ENCODE measurements at regions not wholly inside any gene's neighbourhood (a gene's known extent, or its start where the extent isn't known, plus 50 kb on each side); places are given as distances from the start of the nearest gene placed in this dataset.
"Not testable (repeated sequence)": the region's sequence is repeated elsewhere in the genome, so short reads cannot be mapped to it uniquely, and the experiment has no call there.

- H3K36me3 Mint-ChIP-seq (ENCODE audit: insufficient read depth in 2 of 2); H3K4me3 Mint-ChIP-seq; DNase-seq; ATAC-seq (replicated peaks in 1 of 2); H3K4me1 Mint-ChIP-seq (ENCODE audit: low read depth); H3K27ac Mint-ChIP-seq: not testable (repeated sequence)
- H3K27me3 Mint-ChIP-seq (ENCODE audit: low read depth) = peaks cover 10% of the 10 kb centered on the region
- H3K9me3 Mint-ChIP-seq = peaks cover 8 to 11% of the 10 kb centered on the region in 2 donors
These were observed 191.3 kb downstream of the S1PR1 start for GRCh38 chr1:101428083-101428482.

- DNase-seq (no peak), ATAC-seq (replicated peaks in 1 of 2) (no peak)
- Mint-ChIP-seq H3K27ac (no peak overlapping the region), H3K36me3 (ENCODE audit: insufficient read depth in 2 of 2) (peaks cover 1 to 5% of the 10 kb centered on the region in 2 donors), H3K4me3 (no peak overlapping the region), H3K4me1 (ENCODE audit: low read depth) (no peaks in the 10 kb centered on the region), H3K9me3 (peaks cover 6 to 8% of the 10 kb centered on the region in 2 donors), H3K27me3 (ENCODE audit: low read depth) (peaks cover 15% of the 10 kb centered on the region)
These were observed 191.7 kb downstream of the S1PR1 start for GRCh38 chr1:101428562-101428961.

GRCh38 chr1:101431956-101432510, 195.2 kb downstream of the S1PR1 start:
- peaks cover 5% of the 10 kb centered on the region in 2 donors for H3K9me3 Mint-ChIP-seq
- peaks cover 9% of the 10 kb centered on the region for H3K27me3 Mint-ChIP-seq (ENCODE audit: low read depth)
- no peak overlapping the region for H3K4me3 Mint-ChIP-seq
- H3K36me3 Mint-ChIP-seq (ENCODE audit: insufficient read depth in 2 of 2) = peaks cover 0 to 5% of the 10 kb centered on the region in 2 donors
- H3K4me1 Mint-ChIP-seq (ENCODE audit: low read depth) = no peaks in the 10 kb centered on the region
- H3K27ac Mint-ChIP-seq = no peak overlapping the region
- no peak for ATAC-seq (replicated peaks in 1 of 2)
- no peak for DNase-seq

GRCh38 chr1:101435831-101436511, 199.2 kb downstream of the S1PR1 start:
- peaks cover 21% of the 10 kb centered on the region for H3K27me3 Mint-ChIP-seq (ENCODE audit: low read depth)
- no peaks in the 10 kb centered on the region for H3K36me3 Mint-ChIP-seq (ENCODE audit: insufficient read depth in 2 of 2)
- no peaks in the 10 kb centered on the region for H3K9me3 Mint-ChIP-seq
- DNase-seq (no peak), ATAC-seq (replicated peaks in 1 of 2) (no peak)
- H3K27ac Mint-ChIP-seq = no peak overlapping the region
- H3K4me1 Mint-ChIP-seq (ENCODE audit: low read depth) = no peaks in the 10 kb centered on the region
- no peak overlapping the region for H3K4me3 Mint-ChIP-seq

GRCh38 chr1:101437800-101438199, 201.0 kb downstream of the S1PR1 start:
- no peaks in the 10 kb centered on the region for H3K9me3 Mint-ChIP-seq
- H3K36me3 Mint-ChIP-seq (ENCODE audit: insufficient read depth in 2 of 2) = no peaks in the 10 kb centered on the region
- H3K27me3 Mint-ChIP-seq (ENCODE audit: low read depth) = peaks cover 21% of the 10 kb centered on the region
- H3K4me1 Mint-ChIP-seq (ENCODE audit: low read depth) = no peaks in the 10 kb centered on the region
- H3K4me3 Mint-ChIP-seq = no peak overlapping the region
- DNase-seq (no peak), ATAC-seq (replicated peaks in 1 of 2) (no peak)
- H3K27ac Mint-ChIP-seq = no peak overlapping the region

- no peak for ATAC-seq (replicated peaks in 1 of 2)
- Mint-ChIP-seq H3K27me3 (ENCODE audit: low read depth) (peaks cover 18% of the 10 kb centered on the region), H3K9me3 (no peaks in the 10 kb centered on the region), H3K4me3 (no peak overlapping the region), H3K27ac (no peak overlapping the region), H3K36me3 (ENCODE audit: insufficient read depth in 2 of 2) (no peaks in the 10 kb centered on the region), H3K4me1 (ENCODE audit: low read depth) (no peaks in the 10 kb centered on the region)
- DNase-seq = no peak
These were observed 201.5 kb downstream of the S1PR1 start for GRCh38 chr1:101438359-101438758.

GRCh38 chr1:101440485-101440884, 203.7 kb downstream of the S1PR1 start:
- DNase-seq (no peak), ATAC-seq (replicated peaks in 1 of 2) (no peak)
- Mint-ChIP-seq H3K4me3 (no peak overlapping the region), H3K9me3 (no peaks in the 10 kb centered on the region), H3K4me1 (ENCODE audit: low read depth) (no peaks in the 10 kb centered on the region), H3K27ac (no peak overlapping the region), H3K36me3 (ENCODE audit: insufficient read depth in 2 of 2) (no peaks in the 10 kb centered on the region), H3K27me3 (ENCODE audit: low read depth) (peaks cover 13% of the 10 kb centered on the region)

GRCh38 chr1:101444381-101444780, 207.6 kb downstream of the S1PR1 start:
- Mint-ChIP-seq H3K4me1 (ENCODE audit: low read depth) (peaks cover 6% of the 10 kb centered on the region), H3K27ac (no peak overlapping the region), H3K36me3 (ENCODE audit: insufficient read depth in 2 of 2) (no peaks in the 10 kb centered on the region), H3K4me3 (no peak overlapping the region), H3K27me3 (ENCODE audit: low read depth) (peaks cover 31% of the 10 kb centered on the region), H3K9me3 (peaks cover 0 to 2% of the 10 kb centered on the region in 2 donors)
- DNase-seq = no peak
- no peak for ATAC-seq (replicated peaks in 1 of 2)

GRCh38 chr1:101444873-101445618, 208.2 kb downstream of the S1PR1 start:
- DNase-seq = no peak
- H3K4me1 Mint-ChIP-seq (ENCODE audit: low read depth) = peaks cover 11% of the 10 kb centered on the region
- peaks cover 36% of the 10 kb centered on the region for H3K27me3 Mint-ChIP-seq (ENCODE audit: low read depth)

GRCh38 chr1:101448018-101448417, 211.2 kb downstream of the S1PR1 start:
- ATAC-seq (replicated peaks in 1 of 2) = no peak
- Mint-ChIP-seq H3K36me3 (ENCODE audit: insufficient read depth in 2 of 2) (no peaks in the 10 kb centered on the region), H3K27ac (no peak overlapping the region), H3K27me3 (ENCODE audit: low read depth) (peaks cover 36% of the 10 kb centered on the region), H3K4me3 (no peak overlapping the region), H3K4me1 (ENCODE audit: low read depth) (peaks cover 32% of the 10 kb centered on the region), H3K9me3 (peaks cover 0 to 2% of the 10 kb centered on the region in 2 donors)
- no peak for DNase-seq

More at GRCh38 chr1:101444873-101445618, 208.2 kb downstream of the S1PR1 start:
- Mint-ChIP-seq H3K9me3 (peaks cover 0 to 2% of the 10 kb centered on the region in 2 donors), H3K4me3 (no peak overlapping the region), H3K36me3 (ENCODE audit: insufficient read depth in 2 of 2) (no peaks in the 10 kb centered on the region), H3K27ac (no peak overlapping the region)
- ATAC-seq (replicated peaks in 1 of 2) = no peak

GRCh38 chr1:101450691-101451090, 213.9 kb downstream of the S1PR1 start:
- not testable (repeated sequence) for H3K9me3 Mint-ChIP-seq; H3K36me3 Mint-ChIP-seq (ENCODE audit: insufficient read depth in 2 of 2); H3K4me3 Mint-ChIP-seq; H3K27ac Mint-ChIP-seq; DNase-seq; ATAC-seq (replicated peaks in 1 of 2)
- Mint-ChIP-seq H3K4me1 (ENCODE audit: low read depth) (peaks cover 46% of the 10 kb centered on the region), H3K27me3 (ENCODE audit: low read depth) (peaks cover 36% of the 10 kb centered on the region)

GRCh38 chr1:101451888-101452287, 215.1 kb downstream of the S1PR1 start:
- peaks cover 46% of the 10 kb centered on the region for H3K4me1 Mint-ChIP-seq (ENCODE audit: low read depth)
- no peak overlapping the region for H3K27ac Mint-ChIP-seq
- ATAC-seq (replicated peaks in 1 of 2) (peak; percentile 88 to 94), DNase-seq (peak; percentile 14 to 41)
- H3K36me3 Mint-ChIP-seq (ENCODE audit: insufficient read depth in 2 of 2) = no peaks in the 10 kb centered on the region
- peak overlapping the region; percentile 1 to 9 for H3K4me3 Mint-ChIP-seq
- peaks cover 31% of the 10 kb centered on the region for H3K27me3 Mint-ChIP-seq (ENCODE audit: low read depth)
- H3K9me3 Mint-ChIP-seq = peaks cover 0 to 2% of the 10 kb centered on the region in 2 donors

- no peak overlapping the region for H3K27ac Mint-ChIP-seq
- H3K4me1 Mint-ChIP-seq (ENCODE audit: low read depth) = peaks cover 46% of the 10 kb centered on the region
- H3K36me3 Mint-ChIP-seq (ENCODE audit: insufficient read depth in 2 of 2) = no peaks in the 10 kb centered on the region
- ATAC-seq (replicated peaks in 1 of 2) (no peak), DNase-seq (no peak)
- no peak overlapping the region for H3K4me3 Mint-ChIP-seq
- H3K9me3 Mint-ChIP-seq = no peaks in the 10 kb centered on the region
- H3K27me3 Mint-ChIP-seq (ENCODE audit: low read depth) = peaks cover 21% of the 10 kb centered on the region
These were observed 216.0 kb downstream of the S1PR1 start for GRCh38 chr1:101452825-101453224.

All from activated T-cell treated with anti-CD3 and anti-CD28 coated beads, Interleukin-2, amount 50 U/mL, for 72 hours (primary cell).